Epithelial cell of esophagus (primary cell): ENCODE measurements at regions not wholly inside any gene's neighbourhood (a gene's known extent, or its start where the extent isn't known, plus 50 kb on each side); places are given as distances from the start of the nearest gene placed in this dataset.

ENCODE experiments used
- DNase-seq: peaks from one replicate; pipeline ENCODE4 v3.0.0; 2010; ENCODE audit warnings: low read depth
- H3K4me3 ChIP-seq: 2 replicates; pipeline ENCODE4 v1.5.1; 2011; ENCODE audit warnings: mild to moderate bottlenecking, low read length, control low read depth
- CTCF ChIP-seq: IDR thresholded peaks from 2 replicates; pipeline ENCODE4 v1.5.1; 2011; ENCODE audit warnings: low read depth, mild to moderate bottlenecking, low read length, control low read depth, inconsistent platforms; ENCODE audit not compliant: insufficient read depth; ENCODE audit errors: missing control alignments

- no peak for TF ChIP-seq CTCF
- no peak overlapping the region for H3K4me3 ChIP-seq
- no peak for DNase-seq
Measured at GRCh38 chr9:107935931-107936330, 446.4 kb upstream of the KLF4 start.

GRCh38 chr9:107933516-107933915 lies 443.9 kb upstream of the KLF4 start:
- H3K4me3 ChIP-seq = no peak overlapping the region
- DNase-seq = no peak
- TF ChIP-seq CTCF = no peak

DNA sequence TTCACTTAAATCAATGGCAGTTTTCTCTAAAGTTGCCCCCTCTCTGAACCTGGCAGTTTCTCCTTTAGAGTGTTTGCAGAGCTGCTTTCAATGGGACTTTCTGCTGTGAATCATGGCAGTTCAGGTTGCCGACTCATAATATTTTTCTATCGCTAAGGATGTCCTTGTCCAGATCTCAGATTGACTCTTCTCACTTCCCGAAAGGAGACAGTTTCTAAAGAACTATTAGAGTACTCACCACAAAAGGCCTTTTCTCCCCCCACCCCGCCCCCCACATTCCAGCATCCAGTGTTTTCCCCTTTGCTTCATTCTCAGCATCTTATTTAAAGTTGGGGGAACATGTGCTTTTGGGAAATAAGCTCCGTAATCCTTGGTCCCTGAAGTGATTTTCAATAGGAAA lies 443.5 kb upstream of the KLF4 start:
- no peak for TF ChIP-seq CTCF
- no peak overlapping the region for H3K4me3 ChIP-seq
- DNase-seq = peak; percentile 26

DNA sequence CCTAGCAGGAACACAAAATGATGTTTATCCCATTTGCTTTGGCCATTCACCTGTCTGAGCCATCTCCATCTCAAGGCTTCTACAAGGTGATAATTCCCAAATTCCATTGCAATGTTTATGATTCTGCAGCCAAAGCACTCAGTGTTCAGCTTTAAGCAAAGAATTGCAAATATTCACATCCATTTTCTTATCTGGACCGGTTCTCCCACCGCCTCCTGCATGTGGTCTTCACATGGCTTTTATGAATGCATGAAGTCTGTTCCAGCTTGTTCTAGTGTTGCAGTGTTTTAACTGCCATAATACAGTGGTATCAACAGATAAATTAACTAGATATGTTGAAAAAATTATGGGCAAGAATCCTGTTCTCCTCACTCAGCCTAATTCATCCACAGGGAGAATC lies 443.0 kb upstream of the KLF4 start:
- no peak for TF ChIP-seq CTCF
- no peak for DNase-seq
- H3K4me3 ChIP-seq = no peak overlapping the region

DNA sequence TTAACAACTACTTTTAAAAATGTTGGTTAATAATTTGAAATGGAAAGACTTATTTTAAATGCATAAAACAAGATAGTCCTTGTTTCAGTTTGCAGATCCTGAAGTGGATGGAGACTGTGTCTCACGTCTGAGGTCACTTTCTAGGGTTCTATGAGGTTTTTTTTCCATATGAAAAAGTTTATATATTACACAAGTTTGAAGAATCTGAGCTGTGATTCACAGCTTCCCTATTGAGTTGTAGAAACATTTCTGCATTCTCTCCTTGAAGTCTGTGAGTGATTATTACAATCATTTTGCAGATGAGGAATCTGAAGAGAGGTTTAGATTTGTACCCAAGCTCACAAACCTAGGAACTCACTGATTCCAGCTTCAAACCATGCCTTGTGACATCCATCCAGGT lies 442.5 kb upstream of the KLF4 start:
- no peak for DNase-seq
- H3K4me3 ChIP-seq = no peak overlapping the region
- TF ChIP-seq CTCF = no peak

DNA sequence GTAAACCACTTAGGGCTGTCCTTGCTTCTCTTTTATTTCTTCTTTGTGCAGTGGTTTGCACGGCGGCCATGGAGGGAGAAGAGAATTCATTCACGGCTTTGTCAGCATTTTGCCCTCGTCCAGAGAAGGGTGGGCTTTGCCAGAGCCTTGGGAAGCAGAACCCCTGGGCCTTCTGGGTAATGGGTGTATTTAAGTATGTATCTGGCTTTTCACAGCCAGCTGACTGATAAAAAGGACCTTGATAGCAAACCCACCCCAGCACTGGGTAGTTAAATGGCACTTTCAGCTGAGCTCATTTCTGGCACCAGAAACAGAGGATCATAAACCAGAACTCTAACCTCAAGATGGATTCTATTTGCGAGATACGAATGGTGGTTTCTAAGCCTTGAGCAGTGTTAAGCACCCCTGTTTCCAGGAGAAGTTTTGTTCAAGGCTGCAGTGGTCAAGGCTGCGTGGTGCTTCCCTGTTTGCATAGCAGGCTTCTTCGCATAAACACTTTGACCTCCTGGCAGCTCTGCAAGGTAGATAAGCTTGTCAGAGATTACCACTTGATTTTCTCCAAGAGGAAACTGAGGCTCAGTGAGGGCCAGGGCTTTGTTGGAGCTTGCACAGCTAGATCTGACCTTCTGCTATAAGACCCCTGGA lies 441.6 kb upstream of the KLF4 start:
- TF ChIP-seq CTCF = no peak
- no peak for DNase-seq
- H3K4me3 ChIP-seq = no peak overlapping the region

GRCh38 chr9:107929443-107929842 lies 439.9 kb upstream of the KLF4 start:
- DNase-seq = peak; percentile 72
- H3K4me3 ChIP-seq = no peak overlapping the region

More at GRCh38 chr9:107929443-107929842, 439.9 kb upstream of the KLF4 start:
- TF ChIP-seq CTCF = no peak
